Neural crest cell (in vitro differentiated cells): ENCODE measurements at regions not wholly inside any gene's neighbourhood (a gene's known extent, or its start where the extent isn't known, plus 50 kb on each side); places are given as distances from the start of the nearest gene placed in this dataset.

ENCODE experiments used
- DNase-seq: peaks from one replicate; pipeline ENCODE4 v3.0.0; 2021; ENCODE audit warnings: low read depth, mixed read lengths, low spot score
- H3K27ac Mint-ChIP-seq: one replicate; pipeline ENCODE4 v1.8.0; 2021; ENCODE audit warnings: mild to moderate bottlenecking, mixed read lengths; ENCODE audit not compliant: unreplicated experiment
- H3K27me3 Mint-ChIP-seq: 2 replicates; pipeline ENCODE4 v1.8.0; 2021; ENCODE audit warnings: low read depth, mild to moderate bottlenecking, mixed read lengths
- H3K36me3 Mint-ChIP-seq: 2 replicates; pipeline ENCODE4 v1.8.0; 2021; ENCODE audit warnings: low read depth, mild to moderate bottlenecking, mixed read lengths
- H3K4me1 Mint-ChIP-seq: 2 replicates; pipeline ENCODE4 v1.8.0; 2021; ENCODE audit warnings: mixed read lengths
- H3K4me3 Mint-ChIP-seq: one replicate; pipeline ENCODE4 v1.8.0; 2021; ENCODE audit warnings: mild to moderate bottlenecking, mixed read lengths
- H3K9me3 Mint-ChIP-seq: 2 replicates; pipeline ENCODE4 v1.8.0; 2021; ENCODE audit warnings: mixed read lengths
- CTCF ChIP-seq: fragments of 200-600 bp; sonication (generic); conservative IDR thresholded peaks from 2 replicates; pipeline ENCODE4 v1.5.0; 2021; ENCODE audit warnings: antibody characterized with exemption, mild to moderate bottlenecking

- H3K9me3 Mint-ChIP-seq: peaks cover 6% of the 10 kb centered on the region
- no peak overlapping the region for H3K4me3 Mint-ChIP-seq
- H3K27ac Mint-ChIP-seq: no peak overlapping the region
- TF ChIP-seq CTCF: no peak
- DNase-seq: no peak
- H3K27me3 Mint-ChIP-seq: no peaks in the 10 kb centered on the region
- H3K4me1 Mint-ChIP-seq: no peaks in the 10 kb centered on the region
- H3K36me3 Mint-ChIP-seq: no peaks in the 10 kb centered on the region
Measured at GRCh38 chr10:21246178-21246577, 279.3 kb downstream of the SKIDA1 start.

- Mint-ChIP-seq H3K27ac (no peak overlapping the region), H3K4me1 (no peaks in the 10 kb centered on the region), H3K9me3 (peaks cover 4% of the 10 kb centered on the region), H3K36me3 (no peaks in the 10 kb centered on the region), H3K4me3 (no peak overlapping the region), H3K27me3 (no peaks in the 10 kb centered on the region)
- no peak for DNase-seq
- no peak for TF ChIP-seq CTCF
Measured at GRCh38 chr10:21243748-21244257, 281.7 kb downstream of the SKIDA1 start.

DNA sequence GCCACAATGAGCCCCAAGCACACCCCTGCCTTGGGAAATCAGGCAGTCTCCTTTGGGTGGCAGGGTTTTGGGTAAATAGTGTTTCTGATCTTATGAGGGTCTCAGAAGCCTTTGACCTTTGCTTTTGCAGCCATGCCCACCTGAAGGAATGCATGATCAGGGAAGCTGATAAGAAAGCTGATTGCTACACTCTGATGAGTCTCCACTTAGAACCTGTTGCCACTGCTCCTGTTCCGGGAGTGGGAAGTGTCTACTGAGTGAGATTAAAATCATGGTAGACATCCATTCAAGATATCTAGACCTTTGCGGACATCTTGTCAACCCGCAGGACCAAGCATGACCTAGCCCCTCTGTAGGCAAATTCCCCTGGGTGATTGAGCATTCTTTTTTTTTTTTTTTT, 282.6 kb downstream of the SKIDA1 start:
- no peaks in the 10 kb centered on the region for H3K4me1 Mint-ChIP-seq
- TF ChIP-seq CTCF: no peak
- H3K27ac Mint-ChIP-seq: no peak overlapping the region
- no peaks in the 10 kb centered on the region for H3K27me3 Mint-ChIP-seq
- no peaks in the 10 kb centered on the region for H3K36me3 Mint-ChIP-seq
- H3K4me3 Mint-ChIP-seq: no peak overlapping the region
- no peak for DNase-seq
- H3K9me3 Mint-ChIP-seq: peaks cover 2% of the 10 kb centered on the region

- no peak overlapping the region for H3K4me3 Mint-ChIP-seq
- DNase-seq: no peak
Measured at GRCh38 chr10:21238717-21239116, 286.8 kb downstream of the SKIDA1 start.

GRCh38 chr10:21238044-21238443, 287.4 kb downstream of the SKIDA1 start:
- Mint-ChIP-seq H3K36me3 (no peaks in the 10 kb centered on the region), H3K4me1 (no peaks in the 10 kb centered on the region), H3K27me3 (no peaks in the 10 kb centered on the region), H3K9me3 (no peaks in the 10 kb centered on the region), H3K27ac (no peak overlapping the region), H3K4me3 (no peak overlapping the region)
- TF ChIP-seq CTCF: no peak
- DNase-seq: no peak

More at GRCh38 chr10:21238717-21239116, 286.8 kb downstream of the SKIDA1 start:
- no peaks in the 10 kb centered on the region for H3K4me1 Mint-ChIP-seq
- TF ChIP-seq CTCF: no peak
- H3K27me3 Mint-ChIP-seq: no peaks in the 10 kb centered on the region
- no peak overlapping the region for H3K27ac Mint-ChIP-seq
- H3K36me3 Mint-ChIP-seq: no peaks in the 10 kb centered on the region
- H3K9me3 Mint-ChIP-seq: no peaks in the 10 kb centered on the region

DNA sequence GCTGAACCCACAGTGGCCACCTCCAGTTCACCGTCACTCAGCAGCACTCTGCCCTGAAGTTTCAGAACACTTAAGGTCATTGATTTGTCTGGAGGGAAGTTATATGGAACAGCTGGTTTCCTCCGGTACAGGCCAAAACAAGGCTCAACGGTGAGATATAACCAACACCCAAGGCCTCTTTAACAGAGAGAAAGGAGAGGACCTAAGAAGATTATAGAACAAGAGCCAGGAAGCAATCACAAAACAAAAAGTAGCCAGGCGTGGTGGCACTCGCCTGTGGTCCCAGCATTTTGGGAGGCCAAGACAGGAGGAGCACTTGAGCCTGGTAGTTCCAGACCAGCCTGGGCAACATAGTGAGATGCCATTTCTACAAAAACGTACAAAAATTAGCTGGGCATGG, 290.7 kb downstream of the SKIDA1 start:
- TF ChIP-seq CTCF: no peak
- H3K9me3 Mint-ChIP-seq: peaks cover 9% of the 10 kb centered on the region
- H3K27me3 Mint-ChIP-seq: no peaks in the 10 kb centered on the region
- H3K4me1 Mint-ChIP-seq: no peaks in the 10 kb centered on the region
- H3K4me3 Mint-ChIP-seq: no peak overlapping the region
- no peak for DNase-seq
- no peaks in the 10 kb centered on the region for H3K36me3 Mint-ChIP-seq
- H3K27ac Mint-ChIP-seq: no peak overlapping the region
